Heart left ventricle (tissue), 16 donors: ENCODE measurements at regions not wholly inside any gene's neighbourhood (a gene's known extent, or its start where the extent isn't known, plus 50 kb on each side); places are given as distances from the start of the nearest gene placed in this dataset.

Experiments used
- ATAC-seq, 4 donors: fragments of 200-7000 bp; cut with Tn5 transposase; one replicate each; pipeline ENCODE4 v1.9.1; 2020 to 2022; ENCODE audit warnings: moderate library complexity in 4 of 4, mild to moderate bottlenecking in 3 of 4, moderate number of reproducible peaks in 1 of 4
- DNase-seq, 5 donors: peaks; one replicate each; pipeline ENCODE4 v3.0.0-alpha.2; 2020
- H3K27ac ChIP-seq, 12 donors: fragments of 200-600 bp; sonication (generic) in 4 of 12; one replicate each; pipeline versions ENCODE4 v1.5.0 to v1.8.0; 2016 to 2022; ENCODE audit warnings: mild to moderate bottlenecking in 2 of 12
- H3K27me3 ChIP-seq, 9 donors: fragments of 200-600 bp; sonication (generic) in 2 of 9; one replicate each; pipeline versions ENCODE4 v1.5.1 to v1.8.0; 2016 to 2022; ENCODE audit warnings: mild to moderate bottlenecking in 3 of 9
- H3K36me3 ChIP-seq, 9 donors: fragments of 200-600 bp; sonication (generic) in 2 of 9; one replicate each; pipeline versions ENCODE4 v1.5.0 to v1.8.0; 2018 to 2022; ENCODE audit warnings: mild to moderate bottlenecking in 2 of 9
- H3K4me1 ChIP-seq, 12 donors: fragments of 200-600 bp; sonication (generic) in 4 of 12; one replicate each; pipeline versions ENCODE4 v1.5.0 to v1.8.0; 2016 to 2022; ENCODE audit warnings: mild to moderate bottlenecking in 3 of 12
- H3K4me3 ChIP-seq, 12 donors: fragments of 200-600 bp; sonication (generic) in 4 of 12; one replicate each; pipeline versions ENCODE4 v1.5.0 to v1.8.0; 2017 to 2022; ENCODE audit warnings: mild to moderate bottlenecking in 9 of 12, moderate library complexity in 4 of 12
- H3K9me3 ChIP-seq, 12 donors: fragments of 200-600 bp; sonication (generic) in 4 of 12; one replicate each; pipeline versions ENCODE4 v1.5.0 to v1.8.0; 2016 to 2022; ENCODE audit warnings: mild to moderate bottlenecking in 1 of 12
- CTCF ChIP-seq, 12 donors: fragments of 200-600 bp; sonication (generic) in 4 of 12; IDR thresholded peaks; one replicate each; pipeline versions ENCODE4 v1.5.0 to v1.8.0; 2018 to 2022; ENCODE audit warnings: antibody characterized with exemption in 12 of 12, mild to moderate bottlenecking in 5 of 12
- POLR2A ChIP-seq, 2 donors: fragments of 450-650 bp; IDR thresholded peaks; one replicate each; pipeline ENCODE4 v1.6.1; 2017; ENCODE audit warnings: antibody characterized with exemption in 2 of 2, mild to moderate bottlenecking in 2 of 2, moderate library complexity in 2 of 2
- WGBS, 4 donors: extraction: QIAGEN DNeasy Blood & Tissue Kit in 2 of 4; methylation state at CpG; one replicate each; pipeline versions ENCODE4 v1.1.5 to v1.1.7; 2013 to 2018; 5-methylcytosine and 5-hydroxymethylcytosine counted together
- intact Hi-C, 10 donors: fragments of 100-400 bp; cut with DNase I; formaldehyde crosslinking; loops; one replicate each; pipeline versions ENCODE4 v1.11.1 to v1.14.2; 2022
- donor health status: ischemic (EF 13 %, LVEDD 7.1; RV severe dilation, severe dysfunction).
- donor health status: healthy with polysubstance abuse.
- donor health status: DM: no; HTN: yes; CAD: no.
- donor health status: DM: no; HTN: no; CAD: no.
- donor health status: ischemic (EF 25% LVEDD 6.9; RV normal size, moderate dysfunction).
- donor health status: ischemic (EF 25% LVEDD 5.7; RV mildly dilated, moderate dysfunction).
- donor health status: healthy.
- donor health status: DM: yes; HTN: yes; CAD: no.
- donor health status: ischemic (EF 35%, LVEDD 5.7; RV mildly dilated, moderate dysfunction).
- donor health status: nonischemic (EF 11% LVEDD 7.7; RV severe dilation, severe dysfunction).
- donor health status: DM: yes; HTN: yes; CAD: no.
- donor health status: PGD.
- donor health status: ischemic (EF 29% LVEDD 5.4; RV normal size, mild dysfunction).
- donor health status: nonischemic (EF 23%, LVEDD 6.1; RV moderate dilation, normal function).

GRCh38 chr4:3679071-3679825, 86.9 kb upstream of the ADRA2C start:
- no peak for ATAC-seq
- Histone ChIP-seq H3K9me3 (no peaks in the 10 kb centered on the region), H3K27me3 (peaks cover 0 to 51% (median 15%) of the 10 kb centered on the region in 9 donors), H3K4me3 (no peak overlapping the region), H3K4me1 (no peaks in the 10 kb centered on the region), H3K27ac (no peak overlapping the region), H3K36me3 (no peaks in the 10 kb centered on the region)
- peak in 1 of 5 donors; percentile 49 for DNase-seq
- no peak for TF ChIP-seq POLR2A (IDR thresholded peaks at IDR 0.05)
- no peak for TF ChIP-seq CTCF (IDR thresholded peaks at IDR 0.05)
- 74 to 78% (median 76%) methylated on average over 18 to 26 of the region's 26 CpGs for WGBS, 4 donors
- intact Hi-C loops: no loop called here

GRCh38 chr4:3677748-3678070, 88.5 kb upstream of the ADRA2C start:
- no peaks in the 10 kb centered on the region for H3K36me3 ChIP-seq
- no peaks in the 10 kb centered on the region for H3K9me3 ChIP-seq
- H3K27me3 ChIP-seq: peaks cover 0 to 54% (median 15%) of the 10 kb centered on the region in 9 donors
- H3K4me3 ChIP-seq: no peak overlapping the region
- DNase-seq (peak in 1 of 5 donors; percentile 11), ATAC-seq (no peak)
- TF ChIP-seq POLR2A (IDR thresholded peaks at IDR 0.05) (no peak), CTCF (IDR thresholded peaks at IDR 0.05) (no peak)
- 37 to 50% (median 42%) methylated on average over 7 of the region's 7 CpGs for WGBS, 4 donors
- no peaks in the 10 kb centered on the region for H3K4me1 ChIP-seq
- no peak overlapping the region for H3K27ac ChIP-seq
- intact Hi-C loops: no loop called here

GRCh38 chr4:3676907-3677747, 89.1 kb upstream of the ADRA2C start:
- intact Hi-C loops: no loop called here
- no peaks in the 10 kb centered on the region for H3K9me3 ChIP-seq
- TF ChIP-seq POLR2A (IDR thresholded peaks at IDR 0.05): no peak
- TF ChIP-seq CTCF (IDR thresholded peaks at IDR 0.05): no peak
- no peak overlapping the region for H3K4me3 ChIP-seq
- H3K27me3 ChIP-seq: peaks cover 0 to 54% (median 15%) of the 10 kb centered on the region in 9 donors
- no peak overlapping the region for H3K27ac ChIP-seq
- no peaks in the 10 kb centered on the region for H3K36me3 ChIP-seq
- no peaks in the 10 kb centered on the region for H3K4me1 ChIP-seq
- WGBS, 4 donors: 57 to 67% (median 63%) methylated on average over 20 to 24 of the region's 24 CpGs
- peak in 2 of 5 donors; percentile 25 to 40 for DNase-seq
- no peak for ATAC-seq

- no peaks in the 10 kb centered on the region for H3K36me3 ChIP-seq
- H3K27ac ChIP-seq: no peak overlapping the region
- no peak for ATAC-seq
- peak in 2 of 5 donors; percentile 5 to 42 for DNase-seq
- 78 to 83% (median 80%) methylated on average over 5 to 7 of the region's 7 CpGs for WGBS, 4 donors
- no peaks in the 10 kb centered on the region for H3K9me3 ChIP-seq
- no peak for TF ChIP-seq CTCF (IDR thresholded peaks at IDR 0.05)
- no peak for TF ChIP-seq POLR2A (IDR thresholded peaks at IDR 0.05)
- peaks cover 0 to 50% (median 15%) of the 10 kb centered on the region in 9 donors for H3K27me3 ChIP-seq
- no peak overlapping the region for H3K4me3 ChIP-seq
- H3K4me1 ChIP-seq: no peaks in the 10 kb centered on the region
- intact Hi-C loops: no loop called here
Measured at GRCh38 chr4:3676196-3676595, 90.0 kb upstream of the ADRA2C start.
